Left lung (tissue), 4 donors: ENCODE measurements at regions not wholly inside any gene's neighbourhood (a gene's known extent, or its start where the extent isn't known, plus 50 kb on each side); places are given as distances from the start of the nearest gene placed in this dataset.

Experiments used
- ATAC-seq: fragments of 200-7000 bp; cut with Tn5 transposase; one replicate; pipeline ENCODE4 v1.9.1; 2020; ENCODE audit warnings: moderate library complexity
- DNase-seq, 4 donors: peaks; one replicate each; pipeline ENCODE4 v3.0.0-alpha.2; 2013 to 2020
- H3K27ac ChIP-seq, 2 donors: fragments of 200-600 bp; sonication (generic) in 1 of 2; one replicate each; pipeline versions ENCODE4 v1.5.0 to v1.8.0; 2020 to 2021
- H3K27me3 ChIP-seq, 2 donors: fragments of 200-600 bp; sonication (generic) in 1 of 2; one replicate each; pipeline versions ENCODE4 v1.5.0 to v1.8.0; 2020 to 2021
- H3K36me3 ChIP-seq, 2 donors: fragments of 200-600 bp; sonication (generic) in 1 of 2; one replicate each; pipeline versions ENCODE4 v1.5.0 to v1.8.0; 2020 to 2021
- H3K4me1 ChIP-seq, 2 donors: fragments of 200-600 bp; one replicate each; pipeline ENCODE4 v1.8.0; 2021
- H3K4me3 ChIP-seq, 2 donors: fragments of 200-600 bp; sonication (generic) in 1 of 2; one replicate each; pipeline versions ENCODE4 v1.5.0 to v1.8.0; 2020 to 2021; ENCODE audit warnings: mild to moderate bottlenecking in 1 of 2
- H3K9me3 ChIP-seq, 2 donors: fragments of 200-600 bp; sonication (generic) in 1 of 2; one replicate each; pipeline versions ENCODE4 v1.5.0 to v1.8.0; 2020 to 2021
- intact Hi-C, 2 donors: fragments of 100-400 bp; cut with DNase I; formaldehyde crosslinking; loops; one replicate each; pipeline versions ENCODE4 v1.11.2 to v1.14.2; 2022
- TF ChIP-seq, protein P1 (sequence below), 2 donors: fragments of 200-600 bp; sonication (generic) in 1 of 2; IDR thresholded peaks; one replicate each; pipeline versions ENCODE4 v1.5.0 to v1.8.0; 2021; ENCODE audit warnings: antibody characterized with exemption in 2 of 2
- donor health status: DM: no; HTN: yes; CAD: no.
- donor health status: DM: no; HTN: no; CAD: no.

DNA sequence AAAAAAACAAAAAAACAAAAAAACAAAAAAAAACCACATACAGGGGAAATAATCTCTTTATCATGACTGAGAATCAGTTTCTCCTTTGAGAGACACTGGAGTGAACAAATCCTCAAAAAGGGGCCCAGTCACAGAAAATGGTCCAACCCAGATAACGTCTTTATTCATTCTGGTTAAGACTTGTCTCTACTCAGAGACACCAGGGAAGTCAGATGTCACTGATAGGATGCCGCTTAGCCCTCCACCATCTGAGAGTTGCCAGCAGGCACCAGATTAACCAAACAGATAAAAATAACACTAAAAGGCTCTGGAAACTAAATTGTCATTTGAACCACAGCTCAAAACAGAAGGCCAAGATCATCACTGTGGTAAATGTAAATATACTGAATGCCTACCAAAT lies 1163.4 kb upstream of the ATXN8OS start:
- Histone ChIP-seq H3K4me1 (no peaks in the 10 kb centered on the region), H3K27ac (no peak overlapping the region), H3K36me3 (no peaks in the 10 kb centered on the region), H3K4me3 (no peak overlapping the region), H3K9me3 (peaks cover 0 to 14% of the 10 kb centered on the region in 2 donors), H3K27me3 (no peaks in the 10 kb centered on the region)
- intact Hi-C loops = no loop called here
- ATAC-seq = no peak
- DNase-seq = no peak
- TF ChIP-seq, protein P1, sequence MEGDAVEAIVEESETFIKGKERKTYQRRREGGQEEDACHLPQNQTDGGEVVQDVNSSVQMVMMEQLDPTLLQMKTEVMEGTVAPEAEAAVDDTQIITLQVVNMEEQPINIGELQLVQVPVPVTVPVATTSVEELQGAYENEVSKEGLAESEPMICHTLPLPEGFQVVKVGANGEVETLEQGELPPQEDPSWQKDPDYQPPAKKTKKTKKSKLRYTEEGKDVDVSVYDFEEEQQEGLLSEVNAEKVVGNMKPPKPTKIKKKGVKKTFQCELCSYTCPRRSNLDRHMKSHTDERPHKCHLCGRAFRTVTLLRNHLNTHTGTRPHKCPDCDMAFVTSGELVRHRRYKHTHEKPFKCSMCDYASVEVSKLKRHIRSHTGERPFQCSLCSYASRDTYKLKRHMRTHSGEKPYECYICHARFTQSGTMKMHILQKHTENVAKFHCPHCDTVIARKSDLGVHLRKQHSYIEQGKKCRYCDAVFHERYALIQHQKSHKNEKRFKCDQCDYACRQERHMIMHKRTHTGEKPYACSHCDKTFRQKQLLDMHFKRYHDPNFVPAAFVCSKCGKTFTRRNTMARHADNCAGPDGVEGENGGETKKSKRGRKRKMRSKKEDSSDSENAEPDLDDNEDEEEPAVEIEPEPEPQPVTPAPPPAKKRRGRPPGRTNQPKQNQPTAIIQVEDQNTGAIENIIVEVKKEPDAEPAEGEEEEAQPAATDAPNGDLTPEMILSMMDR (IDR thresholded peaks at IDR 0.05) = no peak

DNA sequence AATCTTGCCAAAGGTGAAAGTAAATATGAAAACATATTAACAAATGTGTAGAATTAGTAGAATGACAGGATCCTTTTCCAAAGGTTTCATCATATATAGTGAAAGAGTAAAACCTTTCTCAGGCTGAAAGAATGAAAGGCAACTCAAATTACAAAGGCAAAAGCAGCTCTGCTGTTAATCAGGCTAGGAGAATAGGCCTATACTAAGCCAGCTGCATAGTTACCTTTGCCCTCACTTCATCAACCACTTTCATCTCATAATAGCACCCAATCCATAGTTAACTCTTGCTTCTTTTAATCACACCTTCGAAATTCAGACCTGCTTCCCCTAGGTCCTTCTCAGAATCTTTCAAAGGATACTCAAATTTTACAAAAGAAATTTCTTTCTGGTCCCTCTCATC lies 1167.6 kb upstream of the ATXN8OS start:
- Histone ChIP-seq H3K36me3 (no peaks in the 10 kb centered on the region), H3K4me3 (no peak overlapping the region), H3K27me3 (no peaks in the 10 kb centered on the region), H3K27ac (no peak overlapping the region), H3K9me3 (peaks cover 0 to 14% of the 10 kb centered on the region in 2 donors), H3K4me1 (no peaks in the 10 kb centered on the region)
- intact Hi-C loops = no loop called here
- TF ChIP-seq, protein P1 (IDR thresholded peaks at IDR 0.05) = no peak
- no peak for ATAC-seq
- no peak for DNase-seq

DNA sequence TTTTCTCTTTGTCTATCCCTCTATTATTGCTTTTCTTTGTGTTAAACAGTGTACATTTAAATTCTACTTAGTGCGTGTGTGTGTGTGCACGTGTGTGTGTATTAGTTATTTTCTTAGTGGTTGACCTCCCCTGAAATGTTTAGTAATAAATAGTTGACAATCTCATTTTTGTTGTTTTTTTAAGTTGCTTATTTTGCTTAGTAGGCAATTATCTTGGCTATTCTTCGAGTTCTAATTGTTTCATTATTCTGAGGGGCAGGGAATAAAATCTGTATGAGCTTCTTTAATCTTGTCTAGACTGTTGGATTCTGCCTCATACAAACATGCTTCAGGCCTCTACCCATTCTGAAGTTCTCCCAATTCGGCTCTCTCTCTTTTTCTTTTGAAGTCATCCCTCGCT lies 1169.0 kb upstream of the ATXN8OS start:
- ATAC-seq (no peak), DNase-seq (no peak)
- H3K4me1 ChIP-seq = no peaks in the 10 kb centered on the region
- H3K27me3 ChIP-seq = no peaks in the 10 kb centered on the region
- H3K36me3 ChIP-seq = no peaks in the 10 kb centered on the region
- intact Hi-C loops = no loop called here
- TF ChIP-seq, protein P1 (IDR thresholded peaks at IDR 0.05) = no peak
- peaks cover 0 to 10% of the 10 kb centered on the region in 2 donors for H3K9me3 ChIP-seq
- H3K4me3 ChIP-seq = no peak overlapping the region
- no peak overlapping the region for H3K27ac ChIP-seq

DNA sequence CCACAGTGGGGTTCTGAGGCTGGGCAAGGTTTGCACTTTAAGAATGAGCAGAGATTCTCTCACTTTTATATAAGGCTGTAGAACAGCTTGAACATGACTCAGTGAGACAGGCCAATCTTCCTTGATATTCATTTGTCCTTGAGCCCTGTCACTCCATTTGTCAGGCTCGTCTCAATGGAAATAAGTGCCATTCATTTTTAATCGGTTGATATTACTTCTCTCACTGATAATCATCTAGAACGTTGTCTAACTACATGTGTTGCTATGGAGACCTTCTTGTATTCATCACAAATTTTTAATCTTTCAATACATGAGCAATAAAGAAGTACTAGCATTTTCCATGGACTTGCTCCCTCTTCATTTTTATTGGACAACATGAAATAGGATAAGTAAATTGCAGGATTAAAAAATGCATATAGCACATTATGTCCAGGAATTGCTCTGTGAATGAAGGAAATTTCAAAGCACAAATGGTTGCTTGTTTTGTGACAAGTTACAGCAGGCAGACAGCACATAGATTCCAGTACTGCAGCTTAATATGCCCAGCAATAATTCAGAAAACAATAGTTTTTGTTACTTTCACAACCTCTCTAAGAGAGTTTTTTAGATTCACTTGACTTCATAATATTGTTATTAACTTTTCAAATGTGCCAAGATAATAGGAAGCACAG lies 1178.4 kb upstream of the ATXN8OS start:
- Histone ChIP-seq H3K4me1 (no peaks in the 10 kb centered on the region), H3K9me3 (no peaks in the 10 kb centered on the region), H3K4me3 (no peak overlapping the region), H3K27me3 (no peaks in the 10 kb centered on the region), H3K27ac (no peak overlapping the region), H3K36me3 (no peaks in the 10 kb centered on the region)
- intact Hi-C loops = no loop called here
- TF ChIP-seq, protein P1 (IDR thresholded peaks at IDR 0.05) = no peak
- no peak for ATAC-seq
- DNase-seq = peak in 2 of 4 donors; percentile 16 to 17

DNA sequence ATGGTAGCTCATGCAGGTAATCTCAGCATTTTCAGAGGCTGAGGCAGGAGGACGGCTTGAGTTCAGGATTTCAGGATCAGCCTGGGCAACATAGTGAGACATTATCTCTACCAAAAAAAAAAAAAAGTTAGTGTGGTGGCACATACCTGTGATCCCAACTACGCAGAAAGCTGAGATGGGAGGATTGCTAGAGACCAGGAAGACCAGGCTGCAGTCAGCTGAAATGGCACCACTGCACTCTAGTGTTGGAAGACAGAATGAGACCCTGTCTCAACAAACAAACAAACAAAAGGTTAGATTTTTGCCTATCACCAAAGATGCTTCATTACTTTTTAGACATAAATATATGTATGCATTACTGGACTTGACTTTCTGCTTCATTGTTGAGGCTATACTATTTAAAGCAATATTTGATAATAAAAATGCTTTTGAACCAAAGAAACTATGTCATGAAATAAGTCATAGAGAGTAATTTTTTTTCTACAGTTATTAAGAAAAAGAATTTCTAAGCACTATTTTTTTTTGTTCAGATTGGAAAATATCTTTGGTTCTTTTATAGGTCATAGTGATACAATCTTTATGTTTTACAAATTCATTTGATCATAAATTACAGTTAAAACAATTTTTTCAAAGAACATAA lies 1180.1 kb upstream of the ATXN8OS start:
- H3K9me3 ChIP-seq = peaks cover 0 to 8% of the 10 kb centered on the region in 2 donors
- H3K27me3 ChIP-seq = no peaks in the 10 kb centered on the region
- no peaks in the 10 kb centered on the region for H3K36me3 ChIP-seq
- peak; percentile 61 for ATAC-seq
- no peak overlapping the region for H3K4me3 ChIP-seq
- intact Hi-C loops = no loop called here
- H3K27ac ChIP-seq = no peak overlapping the region
- no peaks in the 10 kb centered on the region for H3K4me1 ChIP-seq
- TF ChIP-seq, protein P1 (IDR thresholded peaks at IDR 0.05) = no peak
- peak in 2 of 4 donors; percentile 6 to 23 for DNase-seq
